ELR (cell line): ENCODE measurements at regions not wholly inside any gene's neighbourhood (a gene's known extent, or its start where the extent isn't known, plus 50 kb on each side); places are given as distances from the start of the nearest gene placed in this dataset.
"Not testable (repeated sequence)": the region's sequence is repeated elsewhere in the genome, so short reads cannot be mapped to it uniquely, and the experiment has no call there.

ENCODE experiments used
- DNase-seq: peaks from one replicate; pipeline ENCODE4 v3.0.0-alpha.2; 2015; ENCODE audit warnings: low read depth

DNA sequence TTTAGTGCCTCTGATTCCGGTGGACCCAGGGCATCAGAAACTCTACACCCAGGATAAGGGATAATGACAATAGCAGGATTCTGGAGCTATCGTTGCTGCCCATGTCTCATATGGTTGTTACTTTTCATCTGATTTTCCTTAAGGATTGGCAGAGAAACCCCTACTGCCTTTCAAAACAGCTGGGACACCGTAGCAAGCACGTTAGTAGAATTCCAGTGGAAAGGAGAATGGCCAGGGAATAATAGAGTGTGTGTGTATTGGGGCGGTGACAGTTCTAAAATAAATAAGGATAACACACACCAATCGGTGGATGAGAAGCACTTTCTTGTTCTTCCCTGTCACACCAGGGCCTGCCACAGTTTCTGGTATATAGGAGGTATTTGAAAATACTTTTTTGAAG is 251.8 kb downstream of the HAPSTR1 start:
- no peak for DNase-seq

DNA sequence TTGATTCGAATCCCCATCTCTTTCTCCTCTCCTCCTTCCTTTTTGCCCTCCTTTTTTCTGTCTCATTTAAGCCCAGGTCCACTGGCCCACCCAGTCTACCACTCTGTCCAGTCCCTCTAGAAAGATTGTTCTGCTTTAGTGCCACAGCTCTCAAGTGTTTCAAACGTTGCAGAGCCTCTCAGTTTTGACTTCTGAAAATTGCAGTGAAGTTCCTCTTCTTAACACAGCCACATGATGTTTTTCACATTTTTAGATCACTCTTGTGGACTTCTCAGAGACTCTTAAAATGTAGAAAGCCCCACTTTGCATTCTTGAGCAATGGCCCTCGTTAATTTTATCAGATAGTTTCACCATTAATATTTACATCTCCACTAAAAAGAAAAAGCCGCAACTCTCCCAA is 253.1 kb downstream of the HAPSTR1 start:
- no peak for DNase-seq

DNA sequence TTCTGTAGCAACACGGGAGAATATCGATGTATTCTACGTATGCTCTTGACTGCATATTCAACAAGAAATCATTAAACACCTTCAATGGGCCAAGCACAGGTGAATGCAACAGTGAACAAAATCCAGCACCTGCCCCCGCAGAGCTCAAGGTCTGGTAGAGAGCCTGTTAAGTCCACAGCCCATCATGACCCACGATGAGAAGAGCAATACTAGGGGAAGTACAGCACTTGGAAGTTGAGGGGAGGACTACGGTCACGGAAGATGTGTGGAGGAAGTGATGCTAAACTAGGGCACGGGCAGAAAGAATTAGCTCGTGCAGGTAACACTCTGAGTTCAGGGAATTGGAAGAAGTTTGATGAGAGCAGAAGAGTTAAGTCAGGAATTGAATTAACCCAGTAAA is 253.6 kb downstream of the HAPSTR1 start:
- DNase-seq: no peak

DNA sequence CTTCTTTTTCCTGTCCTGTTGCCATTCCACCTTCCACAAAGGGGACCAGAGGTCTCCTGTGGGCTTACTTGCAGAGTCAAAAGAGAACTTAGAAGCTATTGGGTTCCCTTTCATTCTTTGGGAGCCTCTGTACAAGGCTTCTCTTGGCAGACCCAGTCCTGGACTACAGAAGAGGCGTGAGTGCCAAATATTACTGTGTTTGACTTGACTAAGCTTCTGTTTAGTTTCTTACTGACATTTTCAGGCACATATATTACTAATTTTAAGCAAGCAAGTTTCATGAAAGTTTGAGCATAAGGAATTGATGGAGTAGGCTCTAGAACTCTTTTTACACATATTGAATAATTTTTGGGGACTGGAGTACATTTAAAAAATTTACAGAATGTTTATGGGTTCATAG is 254.4 kb downstream of the HAPSTR1 start:
- DNase-seq: no peak

DNA sequence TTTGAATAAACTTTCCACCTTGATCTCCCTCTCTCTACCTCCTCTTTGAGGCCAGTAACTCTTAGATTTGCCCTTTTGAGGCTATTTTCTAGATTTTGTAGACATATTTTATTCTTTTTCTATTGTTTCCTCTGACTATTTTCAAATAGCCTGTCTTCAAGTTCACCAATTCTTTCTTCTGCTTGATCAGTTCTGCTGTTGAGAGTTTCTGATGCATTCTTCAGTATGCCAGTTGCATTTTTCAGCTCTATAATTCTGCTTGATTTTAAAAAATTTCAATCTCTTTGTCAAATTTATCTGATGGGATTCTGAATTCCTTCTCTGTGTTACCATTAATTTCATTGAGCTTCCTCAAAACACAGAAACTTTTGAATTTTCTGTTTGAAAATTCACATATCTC is 257.5 kb downstream of the HAPSTR1 start:
- no peak for DNase-seq

DNA sequence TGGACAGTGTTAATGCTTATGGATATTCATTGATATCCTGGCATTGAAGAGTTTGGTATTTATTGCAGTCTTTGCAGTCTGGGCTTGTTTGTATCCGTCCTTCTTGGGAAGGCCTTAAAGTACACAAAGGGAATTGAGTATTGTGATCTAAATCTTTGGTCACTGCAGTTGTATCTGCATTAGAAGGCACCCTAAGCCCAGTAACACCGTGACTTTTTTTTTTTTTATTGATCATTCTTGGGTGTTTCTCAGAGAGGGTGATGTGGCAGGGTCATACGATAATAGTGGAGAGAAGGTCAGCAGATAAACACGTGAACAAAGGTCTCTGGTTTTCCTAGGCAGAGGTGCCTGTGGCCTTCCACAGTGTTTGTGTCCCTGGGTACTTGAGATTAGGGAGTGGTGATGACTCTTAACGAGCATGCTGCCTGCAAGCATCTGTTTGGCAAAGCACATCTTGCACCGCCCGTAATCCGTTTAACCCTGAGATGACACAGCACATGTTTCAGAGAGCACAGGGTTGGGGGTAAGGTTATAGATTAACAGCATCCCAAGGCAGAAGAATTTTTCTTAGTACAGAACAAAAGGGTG is 258.0 kb downstream of the HAPSTR1 start:
- DNase-seq: not testable (repeated sequence)

DNA sequence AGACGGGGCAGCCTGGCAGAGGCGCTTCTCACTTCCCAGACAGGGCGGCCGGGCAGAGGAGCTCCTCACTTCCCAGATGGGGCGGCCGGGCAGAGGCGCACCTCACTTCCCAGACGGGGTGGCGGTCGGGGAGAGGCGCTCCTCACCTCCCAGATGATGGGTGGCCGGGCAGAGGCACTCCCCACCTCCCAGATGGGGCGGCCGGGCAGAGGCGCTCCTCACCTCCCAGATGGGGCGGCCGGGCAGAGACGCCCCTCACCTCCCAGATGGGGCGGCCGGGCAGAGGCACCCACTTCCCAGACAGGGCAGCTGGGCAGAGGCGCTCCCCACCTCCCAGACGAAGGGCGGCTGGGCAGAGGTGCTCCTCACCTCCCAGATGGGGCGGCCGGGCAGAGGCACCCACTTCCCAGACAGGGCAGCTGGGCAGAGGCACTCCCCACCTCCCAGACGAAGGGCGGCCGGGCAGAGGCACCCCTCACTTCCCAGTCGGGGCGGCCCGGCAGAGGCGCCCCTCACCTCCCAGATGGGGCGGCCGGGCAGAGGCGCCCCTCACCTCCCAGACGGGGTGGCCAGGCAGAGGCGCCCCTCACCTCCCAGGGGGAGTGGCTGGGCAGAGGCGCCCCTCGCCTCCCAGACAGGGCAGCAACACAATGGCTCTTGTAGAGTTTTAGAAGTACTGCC is 258.8 kb downstream of the HAPSTR1 start:
- not testable (repeated sequence) for DNase-seq

DNA sequence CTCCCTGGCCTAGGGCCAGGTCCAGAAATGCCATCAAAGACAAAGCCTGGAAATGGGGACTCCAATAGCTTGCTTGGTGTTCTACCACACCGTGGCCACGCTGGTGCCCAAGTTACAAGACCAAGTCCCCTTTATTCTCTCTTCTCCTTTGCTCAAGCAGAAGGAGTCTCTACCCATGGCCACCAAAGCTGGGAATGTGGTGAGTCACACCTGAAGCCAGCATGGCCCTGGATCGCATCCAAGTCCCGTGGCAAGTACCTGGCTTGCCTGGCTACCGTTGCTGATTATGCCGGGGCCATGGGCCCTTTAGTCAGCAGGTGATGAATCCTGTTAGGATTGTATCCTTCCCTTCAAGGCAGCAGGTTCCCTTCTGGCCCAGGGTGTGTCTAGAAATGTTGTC is 260.0 kb downstream of the HAPSTR1 start:
- no peak for DNase-seq

DNA sequence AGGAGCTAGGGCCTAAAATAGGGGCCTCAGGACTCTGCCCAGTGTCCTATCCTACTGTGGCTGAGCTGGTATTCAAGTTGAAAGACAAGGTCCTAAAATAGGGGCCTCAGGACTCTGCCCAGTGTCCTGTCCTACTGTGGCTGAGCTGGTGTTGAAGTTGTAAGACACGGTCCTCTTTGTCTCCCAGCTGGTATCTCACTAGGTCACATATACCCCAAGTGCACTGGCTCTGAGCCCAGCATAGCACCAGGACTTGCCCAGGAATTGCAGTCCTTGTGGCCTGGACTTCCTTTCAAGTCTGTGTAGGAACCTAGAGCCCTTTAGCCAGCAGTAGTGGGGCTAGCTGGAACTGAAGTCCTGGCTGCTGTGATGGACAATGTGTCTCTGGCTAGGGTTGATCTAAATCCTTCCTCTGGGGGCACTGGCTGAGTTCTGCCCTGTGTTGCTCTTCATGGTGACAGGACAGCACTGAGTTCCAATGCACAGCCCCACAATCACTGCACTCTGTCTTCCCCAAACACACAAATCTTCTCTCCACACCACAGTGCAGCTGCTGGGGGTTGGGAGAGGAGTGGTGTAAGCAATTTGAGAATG is 260.5 kb downstream of the HAPSTR1 start:
- DNase-seq: no peak

DNA sequence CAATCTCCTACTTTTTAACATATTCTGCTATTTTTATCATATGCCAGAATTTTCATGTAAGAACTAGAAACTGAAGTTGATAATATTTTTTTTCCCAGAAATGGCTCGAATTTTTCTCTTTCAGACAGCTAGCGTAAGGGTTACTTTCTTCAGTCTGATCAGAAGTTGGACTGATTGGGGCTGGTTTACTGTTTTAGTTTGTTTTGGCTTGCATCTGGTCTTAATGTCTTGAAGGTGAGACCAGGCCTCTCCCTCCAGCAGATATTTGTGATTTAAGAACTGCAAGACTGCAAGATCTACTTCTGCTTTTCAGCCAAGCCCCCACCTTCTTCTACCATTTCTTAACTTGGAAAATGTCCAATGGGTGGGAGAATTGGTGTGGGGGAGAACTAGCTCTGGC is 266.4 kb downstream of the HAPSTR1 start:
- no peak for DNase-seq

DNA sequence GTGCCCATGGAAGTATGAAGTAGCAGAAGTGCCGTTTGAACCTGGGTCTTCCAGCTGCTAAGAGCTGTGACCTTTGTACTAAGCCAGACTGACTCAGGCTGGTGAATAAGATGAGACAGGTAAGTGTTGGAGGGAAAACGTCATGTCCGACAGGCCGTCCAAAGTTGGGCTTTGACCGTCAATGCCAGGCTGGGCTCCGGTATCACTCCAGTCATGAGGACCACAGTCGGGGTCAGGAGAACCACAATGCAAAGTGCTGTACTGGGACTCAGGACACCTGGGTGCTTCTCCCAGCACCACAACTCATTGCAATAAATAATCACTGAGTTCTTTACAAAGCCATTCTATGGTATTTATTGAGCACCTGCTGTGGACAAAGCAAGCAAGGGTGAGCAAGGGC is 268.6 kb downstream of the HAPSTR1 start:
- DNase-seq: no peak

DNA sequence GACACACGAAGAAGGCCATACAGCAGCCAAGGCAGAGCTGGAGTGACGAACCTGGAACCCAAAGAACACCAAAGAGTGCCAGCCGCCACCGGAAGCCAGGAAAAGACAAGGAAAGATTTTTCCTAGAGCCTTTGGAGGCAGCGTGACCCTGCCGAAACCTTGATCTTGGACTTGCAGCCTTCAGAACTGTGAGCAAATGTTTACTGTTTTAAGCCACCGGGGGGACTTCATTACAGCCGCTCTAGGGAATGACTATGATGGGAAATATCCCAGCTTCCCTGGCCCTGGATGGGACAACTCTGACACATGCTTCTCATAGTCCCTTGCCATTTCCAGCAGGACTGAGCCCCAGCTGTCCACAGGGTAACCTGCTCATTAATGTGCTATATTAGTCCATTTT is 270.6 kb downstream of the HAPSTR1 start:
- DNase-seq: no peak

DNA sequence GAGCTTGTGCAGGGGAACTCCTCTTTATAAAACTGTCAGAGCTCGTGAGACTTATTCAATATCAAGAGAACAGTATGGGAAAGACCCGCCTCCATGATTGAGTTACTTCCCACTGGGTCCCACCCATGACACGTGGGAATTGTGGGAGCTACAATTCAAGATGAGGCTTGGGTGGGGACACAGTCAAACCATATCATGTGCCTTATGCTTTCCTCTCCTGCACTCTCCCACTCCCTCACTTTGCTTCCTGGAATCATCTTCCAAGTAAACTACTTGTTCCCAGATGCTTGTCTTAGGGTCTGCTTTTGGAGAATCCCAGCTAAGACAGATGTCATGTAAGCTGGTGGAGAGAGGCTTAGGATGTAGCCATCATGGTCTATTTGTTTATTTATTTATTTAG is 271.2 kb downstream of the HAPSTR1 start:
- DNase-seq: no peak

DNA sequence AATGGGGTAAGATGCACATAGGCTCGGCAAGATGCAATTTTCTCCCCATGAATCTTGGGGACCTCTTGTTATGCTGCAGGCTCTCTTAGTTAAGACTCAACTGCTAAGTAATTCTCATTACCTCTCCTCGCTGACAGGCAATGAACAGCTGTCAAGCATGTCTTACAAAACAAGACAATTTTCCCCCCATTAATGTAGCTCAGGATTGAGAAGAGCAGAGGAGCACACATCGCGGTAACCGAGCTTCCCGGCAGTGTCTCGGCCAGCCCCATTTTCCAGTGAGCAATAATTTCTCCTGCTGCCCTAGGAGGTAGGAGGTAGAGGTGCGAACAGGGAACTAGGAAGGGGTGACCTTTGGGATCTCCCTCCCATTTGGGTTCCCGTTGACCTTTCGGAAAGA is 272.1 kb downstream of the HAPSTR1 start:
- DNase-seq: no peak

DNA sequence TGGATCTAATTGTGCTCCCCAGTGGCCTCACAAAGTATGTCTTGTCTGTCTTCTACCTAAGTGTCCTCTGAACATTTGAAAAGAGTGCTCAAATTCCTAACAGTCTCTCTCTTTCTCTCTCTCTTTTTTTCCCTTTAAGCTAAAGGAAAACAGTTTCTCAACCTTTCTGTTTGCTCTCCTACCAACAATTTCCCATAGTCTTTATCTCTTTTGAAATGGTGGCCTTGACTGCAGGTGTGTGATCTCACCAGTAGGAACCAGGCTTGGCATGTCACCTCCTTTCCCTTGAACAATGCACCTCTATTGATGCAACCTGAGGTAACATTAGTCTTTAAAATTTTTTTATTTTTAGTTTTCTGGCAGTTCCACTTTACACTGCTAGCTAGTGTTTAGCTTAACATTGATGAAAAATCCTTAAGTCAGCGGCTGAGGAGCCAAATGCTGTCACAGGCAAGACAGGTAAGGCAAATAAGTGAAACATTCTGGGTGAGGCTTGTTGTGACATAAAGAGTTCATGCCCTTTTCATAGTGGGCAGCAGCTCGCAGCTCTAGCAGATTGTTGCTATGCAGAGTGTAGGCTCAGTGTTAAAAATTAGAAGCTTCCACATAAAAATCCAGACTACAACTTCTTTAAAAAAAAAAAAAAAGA is 273.4 kb downstream of the HAPSTR1 start:
- DNase-seq: no peak

DNA sequence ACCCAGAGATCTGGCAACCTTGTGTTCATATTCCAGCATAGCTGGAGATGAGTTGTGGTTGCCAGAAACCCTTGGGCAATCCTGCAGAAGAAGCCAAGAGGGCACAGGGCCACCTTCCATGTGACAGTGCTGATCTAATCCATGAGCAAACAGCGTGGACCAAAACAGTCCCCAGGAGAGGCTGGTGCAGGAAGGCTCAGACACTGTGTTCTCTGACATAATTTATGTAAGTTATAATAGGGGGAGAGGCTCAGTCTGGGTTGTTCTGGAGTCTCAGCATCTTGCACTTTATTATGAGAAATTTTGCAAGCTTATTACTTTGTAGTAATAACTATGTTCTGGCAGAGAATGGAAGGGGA is 273.9 kb downstream of the HAPSTR1 start:
- DNase-seq: no peak

DNA sequence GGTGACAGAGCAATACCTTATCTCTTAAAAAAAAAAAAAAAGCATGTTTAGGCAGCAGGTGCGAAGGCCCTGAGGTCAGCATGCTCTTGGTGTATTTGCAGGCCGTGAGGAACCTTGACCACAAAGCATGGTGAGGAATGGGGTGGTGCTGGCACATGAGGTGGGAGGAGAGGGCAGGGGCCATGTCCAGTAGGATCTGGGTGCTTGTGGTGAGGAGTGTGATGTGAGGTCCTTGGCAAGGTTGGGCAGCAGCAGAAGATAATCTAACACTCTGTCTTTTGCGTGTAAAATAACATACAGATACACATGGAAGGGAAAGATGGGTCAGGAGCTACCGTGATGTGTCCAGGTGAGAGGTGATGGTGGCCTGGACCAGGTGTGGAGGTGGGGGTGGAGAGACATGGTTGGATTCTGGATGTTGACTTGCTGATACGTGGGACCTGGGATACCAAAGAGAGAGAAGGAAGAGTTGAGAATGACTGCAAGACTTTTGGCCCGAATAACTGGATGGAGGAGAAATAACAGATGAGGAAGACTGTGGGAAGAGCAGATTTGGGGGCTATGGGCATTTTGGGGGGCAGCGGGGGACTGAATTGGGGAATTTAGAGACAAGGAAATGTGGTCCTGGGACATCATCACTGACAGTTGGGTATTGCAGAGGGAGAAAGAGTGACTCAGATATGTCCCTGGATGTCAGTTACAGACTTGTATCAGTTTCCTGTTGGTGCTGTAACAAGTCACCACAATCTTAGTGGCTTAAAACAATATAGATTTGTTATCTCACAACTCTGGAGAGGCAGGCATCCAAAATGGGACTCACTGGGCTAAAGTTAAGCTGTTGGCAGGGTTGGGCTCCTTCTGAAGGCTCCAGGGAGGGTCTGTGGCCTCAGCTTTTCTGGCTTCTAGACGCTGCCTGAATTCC is 274.9 kb downstream of the HAPSTR1 start:
- no peak for DNase-seq

DNA sequence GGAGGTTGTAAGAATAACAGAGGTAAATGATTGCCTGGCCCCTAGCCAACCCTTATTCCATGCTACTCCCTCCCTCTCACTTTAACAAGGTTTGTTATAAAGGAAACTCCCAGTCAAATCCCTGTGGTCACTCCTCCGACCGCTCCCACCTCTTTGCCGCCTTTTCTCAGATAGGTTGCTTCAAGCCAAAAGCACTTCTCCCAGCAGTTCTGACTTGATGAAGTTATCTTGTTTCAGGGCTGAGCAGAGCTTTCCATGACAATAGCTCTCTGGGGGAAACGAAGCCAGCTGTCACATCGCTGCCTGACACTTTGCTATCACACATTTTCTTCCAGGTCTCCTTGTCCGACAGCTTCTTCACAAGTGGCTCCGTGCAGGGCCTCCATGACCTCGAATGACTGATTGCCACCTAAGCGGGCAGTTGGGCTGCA is 278.6 kb downstream of the HAPSTR1 start:
- no peak for DNase-seq

DNA sequence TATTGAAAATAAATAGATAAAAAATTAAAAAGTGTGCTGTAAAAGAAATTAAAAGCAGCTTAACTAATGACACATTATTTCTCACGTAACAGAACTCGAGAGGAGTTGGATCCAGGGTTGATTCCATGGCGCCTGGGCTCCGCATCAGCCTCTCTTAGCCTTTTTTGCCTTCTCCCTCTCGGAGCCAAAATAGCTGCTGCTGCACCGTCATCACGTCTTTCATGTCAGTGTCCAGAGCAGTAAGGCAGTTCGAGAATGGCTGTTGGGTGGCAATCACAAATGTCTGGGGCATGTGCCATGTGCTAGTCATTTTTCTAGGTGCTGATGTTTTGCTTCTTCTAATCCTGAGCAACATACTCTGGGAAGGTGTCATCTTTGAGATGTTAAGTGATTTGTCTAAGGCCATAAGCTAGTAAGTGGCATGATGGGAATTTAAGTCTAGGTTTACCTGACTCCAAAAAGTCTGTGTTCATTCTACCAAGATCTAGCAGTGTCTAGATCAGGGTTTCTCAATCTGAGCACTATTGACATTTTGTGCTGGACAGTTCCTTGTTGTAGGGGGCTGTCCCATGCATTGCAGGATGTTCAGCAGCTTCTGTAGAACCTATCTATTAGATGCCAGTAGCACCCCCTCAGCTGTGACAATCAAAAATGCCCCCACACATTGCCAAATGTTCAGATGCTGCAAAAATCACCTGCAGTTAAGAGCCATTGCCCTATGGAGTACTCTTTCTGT is 280.4 kb downstream of the HAPSTR1 start:
- DNase-seq: no peak

DNA sequence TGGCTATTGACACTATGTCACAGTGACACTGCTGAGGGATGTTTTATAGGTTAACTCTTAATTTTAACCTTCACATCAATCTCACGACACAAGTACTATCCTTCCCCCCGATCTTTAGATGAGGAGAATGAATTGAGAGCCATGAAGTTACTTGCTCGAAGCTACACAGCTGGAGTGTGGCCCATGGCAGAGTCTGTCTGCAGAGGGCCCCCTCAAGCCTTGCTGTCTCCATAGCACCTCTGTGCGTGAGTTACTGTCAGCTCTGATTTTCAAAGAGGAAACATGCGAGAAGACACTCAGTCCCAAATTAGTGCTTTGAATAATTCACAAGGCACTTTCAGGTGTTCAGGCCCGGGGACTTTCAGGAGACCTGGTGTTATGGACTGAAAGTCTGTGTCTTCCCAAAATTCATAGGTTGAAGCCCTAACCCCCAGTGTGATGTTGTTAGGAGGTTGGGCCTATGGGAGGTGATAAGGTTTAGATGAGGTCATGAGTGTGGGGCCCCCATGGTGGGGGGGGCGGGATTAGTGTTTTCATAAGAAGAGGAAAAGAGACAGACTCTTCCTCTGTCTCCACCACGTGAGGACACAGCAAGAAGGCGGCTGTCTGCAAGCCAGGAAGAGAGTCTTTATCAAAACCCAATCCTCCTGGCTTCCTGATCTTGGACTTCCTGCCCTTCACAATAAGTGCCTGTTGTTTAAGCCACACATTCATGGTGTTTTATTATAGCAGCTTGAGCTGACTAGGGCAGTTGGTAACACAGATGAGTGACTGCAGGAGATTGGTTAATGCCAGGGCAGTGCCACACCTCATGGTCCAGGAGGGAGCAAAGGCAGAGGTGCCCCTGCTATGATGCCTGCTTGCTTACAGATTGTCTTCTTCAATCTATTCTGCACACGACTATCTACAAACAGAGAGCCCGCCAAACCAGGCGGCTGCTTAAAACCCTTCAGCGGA is 281.8 kb downstream of the HAPSTR1 start:
- no peak for DNase-seq
